OCI-LY1 (cell line): ENCODE measurements at regions not wholly inside any gene's neighbourhood (a gene's known extent, or its start where the extent isn't known, plus 50 kb on each side); places are given as distances from the start of the nearest gene placed in this dataset.

Experiments used
- H2AFZ ChIP-seq: fragments of 200-600 bp; sonication (generic), shearing (Covaris generic); 2 replicates; pipeline ENCODE4 v1.6.0; 2014; ENCODE audit warnings: antibody characterized with exemption, mild to moderate bottlenecking, low read length
- H3F3A ChIP-seq: fragments of 200-600 bp; sonication (generic), shearing (Covaris generic); 2 replicates; pipeline ENCODE4 v1.6.0; 2014; ENCODE audit warnings: mild to moderate bottlenecking, antibody characterized with exemption, low read length, moderate library complexity; ENCODE audit not compliant: insufficient read depth
- H3K27ac ChIP-seq: fragments of 200-600 bp; sonication (generic); 2 replicates; pipeline ENCODE4 v1.5.1; 2014; ENCODE audit warnings: low read length, mixed run types, mild to moderate bottlenecking, low read depth; ENCODE audit not compliant: poor library complexity, severe bottlenecking
- H3K27me3 ChIP-seq: fragments of 200-600 bp; sonication (generic); 2 replicates; pipeline ENCODE4 v1.6.0; 2014; ENCODE audit warnings: antibody characterized with exemption, mild to moderate bottlenecking, low read length, moderate library complexity; ENCODE audit not compliant: insufficient read depth
- H3K36me3 ChIP-seq: fragments of 200-600 bp; sonication (generic); 2 replicates; pipeline ENCODE4 v1.6.1; 2014; ENCODE audit warnings: mild to moderate bottlenecking, antibody characterized with exemption, low read length, moderate library complexity, mixed read lengths; ENCODE audit not compliant: insufficient read depth
- H3K4me1 ChIP-seq: fragments of 200-600 bp; sonication (generic); 2 replicates; pipeline ENCODE4 v1.5.1; 2014; ENCODE audit warnings: mild to moderate bottlenecking, low read length, moderate library complexity; ENCODE audit not compliant: insufficient read depth, severe bottlenecking
- H3K4me2 ChIP-seq: fragments of 200-600 bp; sonication (generic), shearing (Covaris generic); 2 replicates; pipeline ENCODE4 v1.6.1; 2014; ENCODE audit warnings: low read length
- H3K4me3 ChIP-seq: fragments of 200-600 bp; sonication (generic); 2 replicates; pipeline ENCODE4 v1.5.1; 2014; ENCODE audit warnings: low read length, low read depth, mild to moderate bottlenecking, mixed read lengths; ENCODE audit not compliant: poor library complexity, severe bottlenecking
- H3K79me2 ChIP-seq: fragments of 200-600 bp; shearing (Covaris generic); 2 replicates; pipeline ENCODE4 v1.6.1; 2016; ENCODE audit warnings: mixed run types, low read length, mixed read lengths; ENCODE audit not compliant: insufficient read depth
- H3K9ac ChIP-seq: fragments of 200-600 bp; sonication (generic), shearing (Covaris generic); 2 replicates; pipeline ENCODE4 v1.6.1; 2014; ENCODE audit warnings: mild to moderate bottlenecking, low read length, mixed read lengths
- H3K9me2 ChIP-seq: fragments of 200-600 bp; sonication (generic), shearing (Covaris generic); 2 replicates; pipeline ENCODE4 v1.6.1; 2014; ENCODE audit warnings: low read depth, mild to moderate bottlenecking, low read length, mixed read lengths
- H3K9me3 ChIP-seq: fragments of 200-600 bp; shearing (Covaris generic); 2 replicates; pipeline ENCODE4 v1.6.1; 2014; ENCODE audit warnings: low read length, mixed read lengths
- H4K20me1 ChIP-seq: fragments of 200-600 bp; sonication (generic), shearing (Covaris generic); 2 replicates; pipeline ENCODE4 v1.6.0; 2016; ENCODE audit warnings: mild to moderate bottlenecking, low read length; ENCODE audit not compliant: insufficient read depth
- EZH2 ChIP-seq: fragments of 200-600 bp; sonication (generic), shearing (Covaris generic); IDR thresholded peaks from 2 replicates; pipeline ENCODE4 v1.8.0; 2017; ENCODE audit warnings: borderline replicate concordance, mixed run types, mild to moderate bottlenecking, antibody characterized with exemption, low read length, moderate library complexity, mixed read lengths
- TF ChIP-seq, protein P1 (sequence below): fragments of 200-600 bp; sonication (generic), shearing (Covaris generic); IDR thresholded peaks from 2 replicates; pipeline ENCODE4 v1.5.1; 2017; ENCODE audit warnings: mild to moderate bottlenecking, antibody characterized with exemption, low read length, moderate library complexity, mixed read lengths

GRCh38 chr2:128748835-128749605 lies 430.4 kb upstream of the HS6ST1 start:
- no peaks in the 10 kb centered on the region for H3K79me2 ChIP-seq
- H3K9me2 ChIP-seq = no peaks in the 10 kb centered on the region
- H3K9ac ChIP-seq = no peak overlapping the region
- no peaks in the 10 kb centered on the region for H3F3A ChIP-seq
- H2AFZ ChIP-seq = no peak overlapping the region
- H3K27ac ChIP-seq = no peak overlapping the region
- H3K9me3 ChIP-seq = no peaks in the 10 kb centered on the region
- no peak for TF ChIP-seq EZH2
- TF ChIP-seq, protein P1, sequence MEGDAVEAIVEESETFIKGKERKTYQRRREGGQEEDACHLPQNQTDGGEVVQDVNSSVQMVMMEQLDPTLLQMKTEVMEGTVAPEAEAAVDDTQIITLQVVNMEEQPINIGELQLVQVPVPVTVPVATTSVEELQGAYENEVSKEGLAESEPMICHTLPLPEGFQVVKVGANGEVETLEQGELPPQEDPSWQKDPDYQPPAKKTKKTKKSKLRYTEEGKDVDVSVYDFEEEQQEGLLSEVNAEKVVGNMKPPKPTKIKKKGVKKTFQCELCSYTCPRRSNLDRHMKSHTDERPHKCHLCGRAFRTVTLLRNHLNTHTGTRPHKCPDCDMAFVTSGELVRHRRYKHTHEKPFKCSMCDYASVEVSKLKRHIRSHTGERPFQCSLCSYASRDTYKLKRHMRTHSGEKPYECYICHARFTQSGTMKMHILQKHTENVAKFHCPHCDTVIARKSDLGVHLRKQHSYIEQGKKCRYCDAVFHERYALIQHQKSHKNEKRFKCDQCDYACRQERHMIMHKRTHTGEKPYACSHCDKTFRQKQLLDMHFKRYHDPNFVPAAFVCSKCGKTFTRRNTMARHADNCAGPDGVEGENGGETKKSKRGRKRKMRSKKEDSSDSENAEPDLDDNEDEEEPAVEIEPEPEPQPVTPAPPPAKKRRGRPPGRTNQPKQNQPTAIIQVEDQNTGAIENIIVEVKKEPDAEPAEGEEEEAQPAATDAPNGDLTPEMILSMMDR = no peak
- H3K4me1 ChIP-seq = no peaks in the 10 kb centered on the region
- no peaks in the 10 kb centered on the region for H4K20me1 ChIP-seq
- no peak overlapping the region for H3K4me3 ChIP-seq
- no peaks in the 10 kb centered on the region for H3K36me3 ChIP-seq
- H3K4me2 ChIP-seq = no peak overlapping the region
- peaks cover 4% of the 10 kb centered on the region; the same call in 1 of the 2 replicates for H3K27me3 ChIP-seq

- Histone ChIP-seq H3K4me1 (no peaks in the 10 kb centered on the region), H3K9ac (no peak overlapping the region), H3K27me3 (peaks cover 4% of the 10 kb centered on the region; the same call in 1 of the 2 replicates), H3K9me3 (no peaks in the 10 kb centered on the region), H3K4me2 (no peak overlapping the region), H3K4me3 (no peak overlapping the region), H3K79me2 (no peaks in the 10 kb centered on the region), H3K27ac (no peak overlapping the region), H3F3A (no peaks in the 10 kb centered on the region), H3K36me3 (no peaks in the 10 kb centered on the region), H2AFZ (no peak overlapping the region), H3K9me2 (no peaks in the 10 kb centered on the region), H4K20me1 (no peaks in the 10 kb centered on the region)
- TF ChIP-seq, protein P1 = no peak
- TF ChIP-seq EZH2 = no peak
Measured at GRCh38 chr2:128750328-128751165, 431.9 kb upstream of the HS6ST1 start.

DNA sequence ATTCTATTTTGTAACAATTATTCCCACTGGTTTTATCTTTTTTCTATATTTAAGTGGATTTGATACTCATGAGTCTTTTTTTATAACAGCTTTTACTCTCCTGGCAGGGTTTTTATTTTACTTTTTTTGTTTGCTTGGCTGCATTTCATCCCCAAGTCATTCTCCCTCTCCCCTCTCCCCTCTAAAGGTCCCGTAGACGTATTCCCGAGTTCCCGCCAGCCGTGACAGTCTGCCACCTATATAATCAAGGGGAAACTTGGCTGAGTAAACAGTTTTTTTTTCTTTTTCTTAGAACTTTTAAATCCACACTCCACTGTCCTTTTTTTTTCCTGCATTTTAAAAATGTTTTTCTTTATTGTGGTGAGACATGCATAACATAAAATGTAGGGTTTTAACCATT lies 433.1 kb upstream of the HS6ST1 start:
- Histone ChIP-seq H3K27ac (no peak overlapping the region), H3K4me2 (no peak overlapping the region), H3K36me3 (no peaks in the 10 kb centered on the region), H3K9me3 (no peaks in the 10 kb centered on the region), H2AFZ (no peak overlapping the region), H4K20me1 (no peaks in the 10 kb centered on the region), H3K79me2 (no peaks in the 10 kb centered on the region), H3K27me3 (peaks cover 4% of the 10 kb centered on the region; the same call in 1 of the 2 replicates), H3K9me2 (no peaks in the 10 kb centered on the region), H3K9ac (no peak overlapping the region), H3F3A (no peaks in the 10 kb centered on the region), H3K4me1 (no peaks in the 10 kb centered on the region), H3K4me3 (no peak overlapping the region)
- TF ChIP-seq, protein P1 = no peak
- no peak for TF ChIP-seq EZH2
